GM18867 (cell line): ENCODE measurements at regions not wholly inside any gene's neighbourhood (a gene's known extent, or its start where the extent isn't known, plus 50 kb on each side); places are given as distances from the start of the nearest gene placed in this dataset.
"Not testable (repeated sequence)": the region's sequence is repeated elsewhere in the genome, so short reads cannot be mapped to it uniquely, and the experiment has no call there.

Experiments used
- ATAC-seq: cut with Tn5 transposase; IDR thresholded peaks from one replicate; pipeline ENCODE4 v1.9.1; 2021; ENCODE audit warnings: mild to moderate bottlenecking, moderate library complexity; ENCODE audit not compliant: unreplicated experiment

DNA sequence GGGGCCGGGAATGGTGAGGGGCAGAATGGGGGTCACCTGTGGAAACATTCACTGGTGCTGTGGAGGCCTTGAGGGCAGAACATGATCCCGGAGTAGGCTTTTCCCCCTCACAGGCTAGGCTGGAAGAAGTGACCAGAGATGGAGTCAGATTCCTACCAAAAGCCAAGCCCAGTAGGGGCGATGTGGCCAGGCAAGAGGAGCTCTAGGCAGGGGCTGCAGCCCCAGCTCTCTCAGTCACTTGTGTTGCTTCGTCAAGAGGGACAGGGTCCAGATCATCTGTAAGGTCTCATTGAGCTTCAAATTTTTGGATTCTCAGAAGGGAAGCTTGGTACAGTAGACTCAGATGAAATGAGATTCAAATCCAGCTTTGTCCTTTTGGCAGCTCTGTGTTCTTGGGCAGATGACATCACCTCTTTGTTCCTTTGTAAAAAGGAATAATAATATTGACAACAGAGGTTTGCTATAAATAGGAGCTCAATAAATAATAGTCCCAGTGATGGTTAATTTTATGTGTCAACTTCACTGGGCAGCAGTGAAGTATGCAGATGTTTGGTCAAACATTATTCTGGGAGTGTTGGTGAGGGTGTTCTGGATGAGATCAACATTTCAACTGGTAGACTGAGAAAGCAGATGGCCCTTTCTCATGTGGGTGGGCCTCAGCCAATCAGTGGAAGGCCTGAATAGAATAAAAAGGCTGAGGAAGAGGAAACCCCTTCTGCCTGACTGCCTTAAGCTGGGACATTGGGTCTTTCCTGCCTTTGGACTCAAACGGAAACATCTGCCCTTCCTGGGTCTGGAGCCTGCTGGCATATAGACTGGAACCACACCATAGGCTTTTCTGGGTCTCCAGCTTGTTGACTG, 324.7 kb upstream of the USP24 start:
- no peak for ATAC-seq

GRCh38 chr1:55538428-55538827, 323.3 kb upstream of the USP24 start:
- no peak for ATAC-seq

DNA sequence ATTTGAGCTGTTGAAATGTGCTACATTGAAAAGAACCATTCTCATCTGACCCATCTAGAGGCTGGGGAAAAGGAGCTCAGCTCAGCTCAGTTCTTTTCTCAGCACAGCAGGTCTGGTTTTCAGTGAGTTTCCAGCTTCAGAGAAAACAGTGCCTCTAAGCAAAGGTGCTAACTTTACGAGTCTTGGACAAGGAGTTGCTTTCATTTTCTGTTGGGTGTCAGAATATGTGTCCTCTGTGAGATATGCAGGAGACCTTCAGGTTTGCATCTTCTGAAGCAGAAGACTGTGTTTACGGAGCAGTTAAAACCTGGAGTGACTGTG, 321.3 kb upstream of the USP24 start:
- peak; percentile 66 for ATAC-seq

- ATAC-seq, result no peak
These were observed 320.8 kb upstream of the USP24 start for GRCh38 chr1:55535724-55536544.

DNA sequence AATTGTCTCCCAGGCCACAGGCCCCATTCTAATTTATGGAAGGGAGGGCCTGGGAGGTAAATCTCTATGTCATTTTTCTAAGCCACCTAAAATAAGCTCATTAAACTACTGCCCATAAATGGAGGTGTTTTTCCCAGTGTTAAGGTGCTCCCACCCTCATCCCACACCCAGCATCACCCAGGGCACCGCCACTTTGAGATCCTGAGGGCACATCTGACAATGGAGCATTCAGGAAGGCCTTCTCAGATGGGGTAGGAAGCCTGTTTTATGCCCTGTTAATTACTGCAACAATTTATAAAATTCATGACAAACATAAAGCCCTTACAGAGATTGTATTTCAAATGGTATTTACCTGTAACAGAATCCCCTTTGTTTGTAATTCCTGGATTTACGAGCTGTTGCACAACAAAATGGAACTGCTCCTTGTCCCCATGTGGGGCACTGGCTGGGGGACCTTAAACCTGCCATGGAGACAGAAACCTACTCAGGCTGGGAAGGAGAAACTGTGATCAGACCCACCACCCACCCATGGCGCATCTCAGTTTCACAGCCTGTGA, 319.5 kb upstream of the USP24 start:
- ATAC-seq, result no peak

- ATAC-seq, result no peak
These were observed 316.5 kb upstream of the USP24 start for GRCh38 chr1:55531644-55532043.

GRCh38 chr1:55530749-55531478, 315.8 kb upstream of the USP24 start:
- ATAC-seq, result no peak

DNA sequence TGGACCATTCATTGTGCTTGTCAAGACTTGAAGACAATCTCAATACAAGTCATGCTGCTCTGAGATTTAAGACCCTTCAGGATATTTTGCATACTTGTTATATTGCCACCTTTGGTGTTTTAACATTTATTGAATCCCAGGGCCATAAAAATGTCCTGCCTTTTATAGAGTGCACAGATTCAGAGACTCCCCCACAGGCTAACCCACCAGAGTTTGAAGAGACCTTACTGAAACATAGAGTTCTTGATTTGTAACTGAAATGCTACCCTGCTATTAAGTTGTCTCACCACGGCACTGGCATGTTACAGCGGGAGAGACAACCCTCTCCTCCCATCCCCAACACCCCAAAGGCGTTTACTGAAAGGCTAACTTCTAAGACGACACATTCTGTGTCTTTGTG, 313.9 kb upstream of the USP24 start:
- no peak for ATAC-seq

GRCh38 chr1:55527831-55528230, 312.7 kb upstream of the USP24 start:
- ATAC-seq, result no peak

DNA sequence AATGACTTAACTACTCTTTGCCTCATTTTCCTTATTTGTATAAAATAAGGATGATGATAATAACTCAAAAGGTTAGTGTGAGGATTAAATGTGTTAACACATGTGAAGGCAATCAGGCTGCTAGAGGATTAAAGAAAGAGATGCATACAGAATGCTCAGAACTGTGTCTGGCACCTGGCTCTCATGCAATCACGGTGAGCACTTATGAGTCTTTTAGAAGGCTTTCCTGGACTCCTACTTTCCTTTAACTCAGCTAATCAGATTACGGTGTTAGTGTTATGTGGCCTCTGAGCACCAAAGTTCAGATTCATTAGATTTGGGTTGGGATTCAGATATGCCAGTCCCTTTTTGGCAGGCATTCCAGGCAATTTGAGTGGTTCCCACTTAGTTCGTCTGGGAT, 311.6 kb upstream of the USP24 start:
- no peak for ATAC-seq

- no peak for ATAC-seq
These were observed 308.8 kb upstream of the USP24 start for GRCh38 chr1:55524006-55524405.

- no peak for ATAC-seq
These were observed 307.8 kb upstream of the USP24 start for GRCh38 chr1:55522982-55523381.

GRCh38 chr1:55522353-55522903, 307.3 kb upstream of the USP24 start:
- ATAC-seq, result no peak

DNA sequence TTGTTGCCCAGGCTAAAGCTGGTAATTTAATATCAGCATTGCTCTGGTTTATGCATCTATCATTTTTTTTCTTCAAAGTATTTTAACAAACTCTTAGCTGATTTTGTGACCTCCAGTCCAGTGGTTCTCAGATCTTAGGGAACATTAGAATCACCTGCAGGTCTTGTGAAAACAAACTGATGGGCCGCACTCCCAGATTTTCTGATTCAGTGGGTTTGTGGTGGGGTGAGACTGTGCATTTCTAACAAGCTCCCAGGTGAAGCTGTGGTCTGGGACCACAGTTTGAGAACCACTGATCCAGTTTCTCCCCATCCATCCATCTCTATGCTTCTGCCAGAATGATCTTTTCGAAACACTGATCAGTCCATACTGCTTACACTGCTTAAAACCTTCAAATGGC, 305.7 kb upstream of the USP24 start:
- ATAC-seq, result no peak

- ATAC-seq, result no peak
These were observed 304.9 kb upstream of the USP24 start for GRCh38 chr1:55519937-55520683.

DNA sequence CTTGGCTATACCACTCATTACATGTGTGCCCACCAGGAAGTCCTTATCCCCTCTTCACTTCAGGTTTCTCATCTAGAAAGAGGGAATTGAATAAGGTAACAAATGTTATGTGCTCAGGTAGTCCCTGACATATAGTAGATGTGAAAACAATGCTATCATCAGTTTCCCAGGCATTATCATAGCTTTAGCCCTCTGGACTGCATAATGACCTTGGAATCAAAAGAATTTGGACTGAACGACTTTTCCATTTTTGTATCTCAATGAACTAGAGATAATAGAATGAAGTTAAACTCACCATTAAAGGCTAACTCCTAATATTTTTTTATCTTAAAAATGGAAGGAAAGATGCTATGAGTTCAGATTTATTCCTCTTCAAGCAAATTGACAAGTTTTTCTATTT, 304.1 kb upstream of the USP24 start:
- no peak for ATAC-seq

DNA sequence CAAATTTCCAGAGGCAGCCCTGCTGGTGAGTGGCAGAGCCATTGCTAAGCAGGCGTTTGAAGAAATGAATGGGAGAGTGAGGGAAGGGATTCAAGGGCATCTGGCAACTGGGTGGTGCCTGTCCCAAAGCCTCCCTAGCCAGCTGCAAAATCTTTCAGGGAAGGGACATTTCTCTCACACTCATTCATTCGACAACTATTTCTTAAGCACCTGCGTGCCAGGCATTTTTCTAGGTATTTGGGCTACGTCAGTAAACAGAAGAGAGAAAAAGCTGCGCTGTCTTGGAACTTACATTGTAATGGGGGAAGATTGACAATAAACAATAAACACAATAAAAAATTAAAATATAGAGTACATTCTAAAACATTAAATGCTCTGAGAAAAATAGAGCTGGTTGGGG, 301.9 kb upstream of the USP24 start:
- no peak for ATAC-seq

DNA sequence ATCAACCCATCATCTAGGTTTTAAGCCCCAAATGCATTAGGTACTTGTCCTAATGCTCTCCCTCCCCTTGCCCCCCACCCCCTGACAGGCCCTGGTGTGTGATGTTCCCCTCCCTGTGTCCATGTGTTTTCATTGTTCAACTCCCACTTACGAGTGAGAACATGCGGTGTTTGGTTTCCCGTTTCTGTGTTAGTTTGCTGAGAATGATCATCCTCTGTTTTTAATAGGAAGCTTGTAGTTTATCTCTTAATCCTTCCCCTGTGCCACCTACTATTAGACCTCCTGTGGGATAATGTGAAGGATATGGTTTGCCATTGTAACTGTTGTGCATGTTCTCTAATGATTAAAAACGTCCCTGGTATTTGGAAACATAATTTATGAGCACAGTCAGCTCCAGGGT, 299.4 kb upstream of the USP24 start:
- not testable (repeated sequence) for ATAC-seq

- no peak for ATAC-seq
These were observed 297.3 kb upstream of the USP24 start for GRCh38 chr1:55512466-55512865.

DNA sequence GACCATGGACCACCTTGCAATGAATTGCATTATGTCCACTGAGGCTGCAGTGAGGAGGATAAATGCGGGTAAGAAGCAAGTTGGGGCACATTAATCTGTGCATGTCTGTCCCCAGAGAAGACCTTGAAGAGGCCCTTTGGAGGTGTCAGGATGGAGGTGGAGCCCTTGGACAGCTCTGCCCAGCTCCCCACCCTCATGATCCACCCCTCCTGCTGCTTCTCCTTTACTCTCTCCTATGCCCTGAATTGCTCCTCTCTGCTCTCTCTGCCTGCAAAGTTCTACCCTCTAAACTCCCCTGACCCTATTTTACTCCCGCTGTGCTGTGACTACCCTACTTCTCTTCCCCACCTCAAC, 292.4 kb upstream of the USP24 start:
- ATAC-seq, result no peak
